GM23338 (cell line): ENCODE measurements at regions not wholly inside any gene's neighbourhood (a gene's known extent, or its start where the extent isn't known, plus 50 kb on each side); places are given as distances from the start of the nearest gene placed in this dataset.

Experiments
- ATAC-seq: fragments of 200-7000 bp; cut with Tn5 transposase; 3 replicates; pipeline ENCODE4 v1.9.1; 2020
- DNase-seq: peaks from one replicate; pipeline ENCODE4 v3.0.0-alpha.2; 2015; ENCODE audit warnings: low spot score
- H2AFZ ChIP-seq: fragments of 200-600 bp; sonication (generic); 2 replicates; pipeline ENCODE4 v1.8.0; 2016; ENCODE audit warnings: antibody characterized with exemption, mild to moderate bottlenecking, moderate library complexity
- H3F3A ChIP-seq: fragments of 200-600 bp; sonication (generic); replicated peaks from 2 replicates; pipeline ENCODE4 v1.8.0; 2017; ENCODE audit warnings: antibody characterized with exemption, mixed run types, low read depth
- H3K27ac ChIP-seq: fragments of 200-600 bp; sonication (generic); 2 replicates; pipeline ENCODE4 v1.6.1; 2016; ENCODE audit warnings: low read depth
- H3K27me3 ChIP-seq: fragments of 200-600 bp; sonication (generic); 2 replicates; pipeline ENCODE4 v1.8.0; 2016; ENCODE audit warnings: mild to moderate bottlenecking, mixed run types, moderate library complexity; ENCODE audit not compliant: insufficient read depth
- H3K36me3 ChIP-seq: fragments of 200-600 bp; sonication (generic); 2 replicates; pipeline ENCODE4 v1.8.0; 2016; ENCODE audit warnings: mild to moderate bottlenecking; ENCODE audit not compliant: insufficient read depth
- H3K4me1 ChIP-seq: fragments of 200-600 bp; sonication (generic); 2 replicates; pipeline ENCODE4 v1.8.0; 2016; ENCODE audit warnings: mild to moderate bottlenecking, moderate library complexity; ENCODE audit not compliant: insufficient read depth
- H3K4me2 ChIP-seq: fragments of 200-600 bp; sonication (generic); 2 replicates; pipeline ENCODE4 v1.7.1; 2017; ENCODE audit warnings: mixed run types
- H3K4me3 ChIP-seq: fragments of 200-600 bp; sonication (generic); 2 replicates; pipeline ENCODE4 v1.6.1; 2016; ENCODE audit warnings: mixed run types
- H3K79me2 ChIP-seq: fragments of 200-600 bp; sonication (generic); replicated peaks from 2 replicates; pipeline ENCODE4 v1.8.0; 2017; ENCODE audit warnings: mild to moderate bottlenecking; ENCODE audit not compliant: insufficient read depth
- H3K9me2 ChIP-seq: fragments of 200-600 bp; sonication (generic); 2 replicates; pipeline ENCODE4 v1.8.0; 2017; ENCODE audit not compliant: insufficient read depth
- H4K20me1 ChIP-seq: fragments of 200-600 bp; sonication (generic); replicated peaks from 2 replicates; pipeline ENCODE4 v1.8.0; 2017; ENCODE audit warnings: mild to moderate bottlenecking; ENCODE audit not compliant: insufficient read depth
- H3K27ac Mint-ChIP-seq: 2 replicates; pipeline ENCODE4 v1.8.0; 2020; ENCODE audit warnings: inconsistent platforms, mild to moderate bottlenecking, moderate library complexity, mixed read lengths
- H3K27me3 Mint-ChIP-seq: 3 replicates; pipeline ENCODE4 v1.8.0; 2022; ENCODE audit warnings: low read depth, mild to moderate bottlenecking, moderate library complexity, mixed read lengths, inconsistent platforms; ENCODE audit not compliant: insufficient read depth, poor library complexity
- H3K36me3 Mint-ChIP-seq: 3 replicates; pipeline ENCODE4 v1.8.0; 2021; ENCODE audit warnings: low read depth, mild to moderate bottlenecking, inconsistent platforms, moderate library complexity, mixed read lengths
- H3K4me1 Mint-ChIP-seq: 3 replicates; pipeline ENCODE4 v1.8.0; 2020; ENCODE audit warnings: mild to moderate bottlenecking, inconsistent platforms, mixed read lengths
- H3K4me3 Mint-ChIP-seq: 3 replicates; pipeline ENCODE4 v1.8.0; 2021; ENCODE audit warnings: moderate library complexity, mild to moderate bottlenecking, inconsistent platforms, mixed read lengths
- H3K9me3 Mint-ChIP-seq: 3 replicates; pipeline ENCODE4 v1.8.0; 2020; ENCODE audit warnings: moderate library complexity, mild to moderate bottlenecking, inconsistent platforms, mixed read lengths
- NANOG ChIP-seq: IDR thresholded peaks from 2 replicates; pipeline ENCODE4 v1.6.1; 2016; ENCODE audit warnings: antibody characterized with exemption, borderline replicate concordance
- ZNF114 ChIP-seq: fragments of 250-450 bp; sonication (Bioruptor Pico); IDR thresholded peaks from 2 replicates; pipeline ENCODE4 v1.5.0; 2020; ENCODE audit warnings: mild to moderate bottlenecking, moderate library complexity
- ZNF331 ChIP-seq: fragments of 250-450 bp; sonication (Bioruptor Pico); IDR thresholded peaks from 2 replicates; pipeline ENCODE4 v1.5.0; 2020; ENCODE audit warnings: low read depth, mild to moderate bottlenecking, moderate library complexity
- TF ChIP-seq, protein P1 (sequence below): fragments of 250-450 bp; sonication (Bioruptor Pico); IDR thresholded peaks from 2 replicates; pipeline ENCODE4 v1.5.0; 2020; ENCODE audit warnings: mild to moderate bottlenecking, moderate library complexity
- TF ChIP-seq, protein P2 (sequence below), 2 experiments: fragments of 200-600 bp in 1 of 2; sonication (generic) in 1 of 2; conservative IDR thresholded peaks; 2 replicates each; pipeline versions ENCODE4 v1.5.1 to v1.6.1; 2016 to 2017; ENCODE audit warnings: antibody characterized with exemption in 2 of 2, low read depth in 2 of 2, mild to moderate bottlenecking in 2 of 2, moderate library complexity in 1 of 2
- TF ChIP-seq, protein P3 (sequence below): IDR thresholded peaks from 2 replicates; pipeline ENCODE4 v1.6.1; 2016; ENCODE audit warnings: antibody characterized with exemption

DNA sequence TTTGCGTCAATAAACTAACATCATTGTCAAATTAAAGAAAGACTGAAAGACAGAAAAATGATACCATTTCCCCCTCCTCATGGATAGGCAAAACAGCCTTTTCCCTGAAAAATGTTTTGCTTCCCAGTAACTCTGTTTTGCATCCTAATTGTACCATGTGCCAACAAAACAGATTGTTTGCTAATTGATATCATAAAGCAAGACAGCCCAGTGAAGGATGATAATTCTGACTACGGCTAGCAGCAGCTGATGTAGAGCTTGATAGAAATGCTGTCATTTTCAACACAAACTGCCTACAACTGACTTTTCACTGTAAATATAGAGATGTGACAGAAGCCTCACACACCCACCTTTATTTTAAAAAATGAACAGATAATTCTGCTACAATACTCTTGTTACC, 1061.6 kb downstream of the HACE1 start (continued):
- TF ChIP-seq, protein P1, sequence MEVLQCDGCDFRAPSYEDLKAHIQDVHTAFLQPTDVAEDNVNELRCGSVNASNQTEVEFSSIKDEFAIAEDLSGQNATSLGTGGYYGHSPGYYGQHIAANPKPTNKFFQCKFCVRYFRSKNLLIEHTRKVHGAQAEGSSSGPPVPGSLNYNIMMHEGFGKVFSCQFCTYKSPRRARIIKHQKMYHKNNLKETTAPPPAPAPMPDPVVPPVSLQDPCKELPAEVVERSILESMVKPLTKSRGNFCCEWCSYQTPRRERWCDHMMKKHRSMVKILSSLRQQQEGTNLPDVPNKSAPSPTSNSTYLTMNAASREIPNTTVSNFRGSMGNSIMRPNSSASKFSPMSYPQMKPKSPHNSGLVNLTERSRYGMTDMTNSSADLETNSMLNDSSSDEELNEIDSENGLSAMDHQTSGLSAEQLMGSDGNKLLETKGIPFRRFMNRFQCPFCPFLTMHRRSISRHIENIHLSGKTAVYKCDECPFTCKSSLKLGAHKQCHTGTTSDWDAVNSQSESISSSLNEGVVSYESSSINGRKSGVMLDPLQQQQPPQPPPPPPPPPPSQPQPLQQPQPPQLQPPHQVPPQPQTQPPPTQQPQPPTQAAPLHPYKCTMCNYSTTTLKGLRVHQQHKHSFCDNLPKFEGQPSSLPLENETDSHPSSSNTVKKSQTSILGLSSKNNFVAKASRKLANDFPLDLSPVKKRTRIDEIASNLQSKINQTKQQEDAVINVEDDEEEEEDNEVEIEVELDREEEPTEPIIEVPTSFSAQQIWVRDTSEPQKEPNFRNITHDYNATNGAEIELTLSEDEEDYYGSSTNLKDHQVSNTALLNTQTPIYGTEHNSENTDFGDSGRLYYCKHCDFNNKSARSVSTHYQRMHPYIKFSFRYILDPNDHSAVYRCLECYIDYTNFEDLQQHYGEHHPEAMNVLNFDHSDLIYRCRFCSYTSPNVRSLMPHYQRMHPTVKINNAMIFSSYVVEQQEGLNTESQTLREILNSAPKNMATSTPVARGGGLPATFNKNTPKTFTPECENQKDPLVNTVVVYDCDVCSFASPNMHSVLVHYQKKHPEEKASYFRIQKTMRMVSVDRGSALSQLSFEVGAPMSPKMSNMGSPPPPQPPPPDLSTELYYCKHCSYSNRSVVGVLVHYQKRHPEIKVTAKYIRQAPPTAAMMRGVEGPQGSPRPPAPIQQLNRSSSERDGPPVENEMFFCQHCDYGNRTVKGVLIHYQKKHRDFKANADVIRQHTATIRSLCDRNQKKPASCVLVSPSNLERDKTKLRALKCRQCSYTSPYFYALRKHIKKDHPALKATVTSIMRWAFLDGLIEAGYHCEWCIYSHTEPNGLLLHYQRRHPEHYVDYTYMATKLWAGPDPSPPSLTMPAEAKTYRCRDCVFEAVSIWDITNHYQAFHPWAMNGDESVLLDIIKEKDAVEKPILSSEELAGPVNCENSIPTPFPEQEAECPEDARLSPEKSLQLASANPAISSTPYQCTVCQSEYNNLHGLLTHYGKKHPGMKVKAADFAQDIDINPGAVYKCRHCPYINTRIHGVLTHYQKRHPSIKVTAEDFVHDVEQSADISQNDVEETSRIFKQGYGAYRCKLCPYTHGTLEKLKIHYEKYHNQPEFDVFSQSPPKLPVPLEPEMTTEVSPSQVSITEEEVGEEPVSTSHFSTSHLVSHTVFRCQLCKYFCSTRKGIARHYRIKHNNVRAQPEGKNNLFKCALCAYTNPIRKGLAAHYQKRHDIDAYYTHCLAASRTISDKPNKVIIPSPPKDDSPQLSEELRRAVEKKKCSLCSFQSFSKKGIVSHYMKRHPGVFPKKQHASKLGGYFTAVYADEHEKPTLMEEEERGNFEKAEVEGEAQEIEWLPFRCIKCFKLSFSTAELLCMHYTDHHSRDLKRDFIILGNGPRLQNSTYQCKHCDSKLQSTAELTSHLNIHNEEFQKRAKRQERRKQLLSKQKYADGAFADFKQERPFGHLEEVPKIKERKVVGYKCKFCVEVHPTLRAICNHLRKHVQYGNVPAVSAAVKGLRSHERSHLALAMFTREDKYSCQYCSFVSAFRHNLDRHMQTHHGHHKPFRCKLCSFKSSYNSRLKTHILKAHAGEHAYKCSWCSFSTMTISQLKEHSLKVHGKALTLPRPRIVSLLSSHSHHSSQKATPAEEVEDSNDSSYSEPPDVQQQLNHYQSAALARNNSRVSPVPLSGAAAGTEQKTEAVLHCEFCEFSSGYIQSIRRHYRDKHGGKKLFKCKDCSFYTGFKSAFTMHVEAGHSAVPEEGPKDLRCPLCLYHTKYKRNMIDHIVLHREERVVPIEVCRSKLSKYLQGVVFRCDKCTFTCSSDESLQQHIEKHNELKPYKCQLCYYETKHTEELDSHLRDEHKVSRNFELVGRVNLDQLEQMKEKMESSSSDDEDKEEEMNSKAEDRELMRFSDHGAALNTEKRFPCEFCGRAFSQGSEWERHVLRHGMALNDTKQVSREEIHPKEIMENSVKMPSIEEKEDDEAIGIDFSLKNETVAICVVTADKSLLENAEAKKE: no peak
- TF ChIP-seq ZNF114 (CRISPR knock-in tag): no peak
- TF ChIP-seq, protein P2, sequence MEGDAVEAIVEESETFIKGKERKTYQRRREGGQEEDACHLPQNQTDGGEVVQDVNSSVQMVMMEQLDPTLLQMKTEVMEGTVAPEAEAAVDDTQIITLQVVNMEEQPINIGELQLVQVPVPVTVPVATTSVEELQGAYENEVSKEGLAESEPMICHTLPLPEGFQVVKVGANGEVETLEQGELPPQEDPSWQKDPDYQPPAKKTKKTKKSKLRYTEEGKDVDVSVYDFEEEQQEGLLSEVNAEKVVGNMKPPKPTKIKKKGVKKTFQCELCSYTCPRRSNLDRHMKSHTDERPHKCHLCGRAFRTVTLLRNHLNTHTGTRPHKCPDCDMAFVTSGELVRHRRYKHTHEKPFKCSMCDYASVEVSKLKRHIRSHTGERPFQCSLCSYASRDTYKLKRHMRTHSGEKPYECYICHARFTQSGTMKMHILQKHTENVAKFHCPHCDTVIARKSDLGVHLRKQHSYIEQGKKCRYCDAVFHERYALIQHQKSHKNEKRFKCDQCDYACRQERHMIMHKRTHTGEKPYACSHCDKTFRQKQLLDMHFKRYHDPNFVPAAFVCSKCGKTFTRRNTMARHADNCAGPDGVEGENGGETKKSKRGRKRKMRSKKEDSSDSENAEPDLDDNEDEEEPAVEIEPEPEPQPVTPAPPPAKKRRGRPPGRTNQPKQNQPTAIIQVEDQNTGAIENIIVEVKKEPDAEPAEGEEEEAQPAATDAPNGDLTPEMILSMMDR (conservative IDR thresholded peaks at IDR 0.05; ENCODE audit: low read depth in 2 of 2): no peak
- TF ChIP-seq, protein P3, sequence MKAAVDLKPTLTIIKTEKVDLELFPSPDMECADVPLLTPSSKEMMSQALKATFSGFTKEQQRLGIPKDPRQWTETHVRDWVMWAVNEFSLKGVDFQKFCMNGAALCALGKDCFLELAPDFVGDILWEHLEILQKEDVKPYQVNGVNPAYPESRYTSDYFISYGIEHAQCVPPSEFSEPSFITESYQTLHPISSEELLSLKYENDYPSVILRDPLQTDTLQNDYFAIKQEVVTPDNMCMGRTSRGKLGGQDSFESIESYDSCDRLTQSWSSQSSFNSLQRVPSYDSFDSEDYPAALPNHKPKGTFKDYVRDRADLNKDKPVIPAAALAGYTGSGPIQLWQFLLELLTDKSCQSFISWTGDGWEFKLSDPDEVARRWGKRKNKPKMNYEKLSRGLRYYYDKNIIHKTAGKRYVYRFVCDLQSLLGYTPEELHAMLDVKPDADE: no peak
- no peak for TF ChIP-seq ZNF331 (CRISPR knock-in tag)
- no peak for TF ChIP-seq NANOG

DNA sequence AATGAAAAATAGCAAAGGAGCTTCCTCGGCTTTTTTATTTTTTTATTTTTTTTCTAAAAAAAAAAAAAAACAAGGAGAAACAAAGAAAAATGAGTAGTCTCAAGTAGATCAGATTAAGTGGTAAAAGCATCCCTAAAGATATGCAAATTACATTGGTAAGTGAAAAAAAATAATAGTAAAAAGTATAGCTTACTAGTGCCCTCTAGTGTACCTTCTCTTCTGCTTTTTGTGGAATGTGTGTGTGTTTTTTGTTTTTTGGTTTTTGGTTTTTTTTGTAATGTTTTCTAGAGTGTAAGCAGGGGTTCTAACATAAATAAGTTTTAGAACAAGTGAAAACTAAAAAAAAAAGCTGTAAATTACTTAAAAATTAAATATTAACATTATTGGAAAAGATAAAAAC, 1062.0 kb downstream of the HACE1 start:
- no peaks in the 10 kb centered on the region for H3K36me3 ChIP-seq

More for the DNA sequence above, 1062.0 kb downstream of the HACE1 start:
- Histone ChIP-seq H3K9me2 (no peaks in the 10 kb centered on the region), H2AFZ (no peak overlapping the region), H3F3A (no peaks in the 10 kb centered on the region), H3K79me2 (no peaks in the 10 kb centered on the region), H3K4me1 (no peaks in the 10 kb centered on the region), H3K27ac (no peak overlapping the region), H3K27me3 (no peaks in the 10 kb centered on the region), H3K4me2 (no peak overlapping the region), H4K20me1 (no peaks in the 10 kb centered on the region), H3K4me3 (no peak overlapping the region)
- Mint-ChIP-seq H3K4me1 (no peaks in the 10 kb centered on the region; the same call in 2 of the 3 replicates), H3K4me3 (no peak overlapping the region), H3K9me3 (no peaks in the 10 kb centered on the region), H3K27me3 (no peaks in the 10 kb centered on the region), H3K36me3 (no peaks in the 10 kb centered on the region), H3K27ac (no peak overlapping the region)
- DNase-seq (peak; percentile 64), ATAC-seq (no peak)
- TF ChIP-seq, protein P2 (conservative IDR thresholded peaks at IDR 0.05; ENCODE audit: low read depth in 2 of 2): peak in 1 of 2 experiments; percentile 73; a peak in 3 of 4 replicates
- TF ChIP-seq ZNF114 (CRISPR knock-in tag): no peak
